Liver (tissue), 3 donors: ENCODE measurements at regions not wholly inside any gene's neighbourhood (a gene's known extent, or its start where the extent isn't known, plus 50 kb on each side); places are given as distances from the start of the nearest gene placed in this dataset.

Experiments used
- CTCF ChIP-seq: fragments of 150-350 bp; IDR thresholded peaks from 2 replicates; pipeline ENCODE4 v1.5.1; 2017; ENCODE audit warnings: improper control_type of control experiment, low read depth, low read length; ENCODE audit not compliant: missing input control
- GABPA ChIP-seq, 2 donors: IDR thresholded peaks in 1 of 2; conservative IDR thresholded peaks in 1 of 2; 2 replicates each; pipeline ENCODE4 v1.6.1; 2016; ENCODE audit warnings: antibody characterized with exemption in 2 of 2, mild to moderate bottlenecking in 1 of 2, moderate library complexity in 1 of 2
- JUND ChIP-seq, 2 donors: IDR thresholded peaks; 2 replicates each; pipeline ENCODE4 v1.6.1; 2016; ENCODE audit warnings: antibody characterized with exemption in 2 of 2
- RAD21 ChIP-seq, 2 donors: IDR thresholded peaks; 2 replicates each; pipeline ENCODE4 v1.6.1; 2016; ENCODE audit warnings: antibody characterized with exemption in 2 of 2, mild to moderate bottlenecking in 2 of 2
- REST ChIP-seq: IDR thresholded peaks from 2 replicates; pipeline ENCODE4 v1.6.1; 2016; ENCODE audit warnings: antibody characterized with exemption, mild to moderate bottlenecking
- YY1 ChIP-seq: IDR thresholded peaks from 2 replicates; pipeline ENCODE4 v1.6.1; 2016; ENCODE audit warnings: antibody characterized with exemption, mild to moderate bottlenecking
- donor health status: healthy.
- donor health status: healthy.

DNA sequence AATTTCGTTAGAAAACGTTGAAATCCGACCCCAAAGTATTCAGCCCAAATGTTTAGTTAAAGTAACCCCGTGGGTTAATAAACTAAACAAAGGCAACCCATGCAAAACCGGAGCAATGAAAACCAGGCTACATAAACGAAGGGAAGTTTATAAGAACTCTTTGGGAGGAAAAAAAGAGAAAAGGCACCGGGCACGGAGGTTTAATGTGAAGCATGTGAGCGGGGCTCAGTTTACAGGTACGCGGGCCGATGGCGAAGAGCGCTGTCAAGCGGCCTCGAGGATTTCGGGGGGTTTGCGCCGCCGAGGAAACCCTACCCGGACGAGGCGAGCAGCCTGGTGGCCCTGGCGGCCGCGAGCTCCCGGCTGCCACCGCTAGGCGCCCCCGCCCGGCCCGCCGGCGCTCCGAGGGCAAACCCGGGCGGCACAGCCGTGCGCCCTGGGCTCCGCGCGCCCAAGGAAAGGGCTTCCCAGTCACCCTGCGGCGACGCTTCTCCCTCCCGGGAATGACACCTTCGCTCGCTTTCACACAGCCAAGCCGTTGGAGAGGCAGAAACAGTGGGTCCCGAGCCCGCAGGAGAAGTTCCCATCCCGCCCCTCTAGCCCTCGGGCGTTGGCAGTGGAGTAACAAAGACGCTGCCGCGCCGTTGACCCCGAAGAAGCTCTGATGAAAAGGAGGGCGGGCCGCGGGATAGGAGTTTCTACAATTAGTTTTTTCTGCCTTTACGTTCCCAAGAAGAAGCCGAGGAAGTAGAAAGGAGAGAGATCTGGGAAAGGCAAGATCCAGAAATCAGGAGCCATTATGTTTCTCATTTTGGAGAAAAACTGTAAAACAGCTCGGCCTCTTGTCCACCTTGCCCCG is 126.0 kb downstream of the TMEM174 start:
- TF ChIP-seq JUND (IDR thresholded peaks at IDR 0.05): no peak
- TF ChIP-seq CTCF: no peak
- no peak for TF ChIP-seq RAD21 (IDR thresholded peaks at IDR 0.05)
- no peak for TF ChIP-seq GABPA (IDR thresholded peaks at IDR 0.05 in 1 of 2, conservative IDR thresholded peaks at IDR 0.05 in 1 of 2)
- TF ChIP-seq REST: no peak
- no peak for TF ChIP-seq YY1
